H9 (cell line): ENCODE measurements at regions not wholly inside any gene's neighbourhood (a gene's known extent, or its start where the extent isn't known, plus 50 kb on each side); places are given as distances from the start of the nearest gene placed in this dataset.

ENCODE experiments used
- DNase-seq: peaks from one replicate; pipeline ENCODE4 v3.0.0-alpha.2; 2017
- H2AFZ ChIP-seq: one replicate; pipeline ENCODE4 v1.6.1; 2013; ENCODE audit warnings: mild to moderate bottlenecking, low read length, control low read depth, moderate library complexity
- H2AK5ac ChIP-seq: 2 replicates; pipeline ENCODE4 v1.6.1; 2013; ENCODE audit warnings: low read length, control low read depth, mixed read lengths; ENCODE audit not compliant: insufficient read length
- H2BK120ac ChIP-seq: one replicate; pipeline ENCODE4 v1.6.1; 2013; ENCODE audit warnings: low read depth, mild to moderate bottlenecking, low read length, control low read depth, inconsistent platforms; ENCODE audit not compliant: poor library complexity, severe bottlenecking
- H2BK12ac ChIP-seq: 2 replicates; pipeline ENCODE4 v1.6.1; 2013; ENCODE audit warnings: low read length, control low read depth, mixed read lengths, low read depth; ENCODE audit not compliant: insufficient read length
- H2BK15ac ChIP-seq: 2 replicates; pipeline ENCODE4 v1.6.1; 2013; ENCODE audit warnings: low read depth, low read length, control low read depth
- H2BK20ac ChIP-seq: one replicate; pipeline ENCODE4 v1.6.1; 2013; ENCODE audit warnings: low read depth, mild to moderate bottlenecking, low read length, control low read depth, inconsistent platforms; ENCODE audit not compliant: poor library complexity, severe bottlenecking
- H2BK5ac ChIP-seq: 2 replicates; pipeline ENCODE4 v1.6.1; 2013; ENCODE audit warnings: low read length, control low read depth, mixed read lengths; ENCODE audit not compliant: insufficient read length
- H3K14ac ChIP-seq: 2 replicates; pipeline ENCODE4 v1.6.1; 2013; ENCODE audit warnings: low read length, control low read depth; ENCODE audit not compliant: insufficient read depth
- H3K18ac ChIP-seq: 2 replicates; pipeline ENCODE4 v1.6.1; 2013; ENCODE audit warnings: low read depth, mild to moderate bottlenecking, mixed read lengths, low read length, control low read depth; ENCODE audit not compliant: insufficient read length
- H3K23ac ChIP-seq: 2 replicates; pipeline ENCODE4 v1.6.1; 2013; ENCODE audit warnings: low read length, control low read depth, mixed read lengths, low read depth; ENCODE audit not compliant: insufficient read length
- H3K23me2 ChIP-seq: 2 replicates; pipeline ENCODE4 v1.6.1; 2013; ENCODE audit warnings: low read depth, mild to moderate bottlenecking, mixed read lengths, low read length, control low read depth; ENCODE audit not compliant: insufficient read length, poor library complexity, severe bottlenecking
- H3K27ac ChIP-seq: 2 replicates; pipeline ENCODE4 v1.5.1; 2013; ENCODE audit warnings: low read length, control low read depth, mixed read lengths, low read depth; ENCODE audit not compliant: insufficient read length
- H3K27me3 ChIP-seq: 2 replicates; pipeline ENCODE4 v1.6.1; 2013; ENCODE audit warnings: low read length, control low read depth, inconsistent platforms; ENCODE audit not compliant: insufficient read depth
- H3K4ac ChIP-seq: 2 replicates; pipeline ENCODE4 v1.6.1; 2013; ENCODE audit warnings: low read depth, mild to moderate bottlenecking, control low read depth, inconsistent platforms, low read length, moderate library complexity
- H3K4me1 ChIP-seq: 2 replicates; pipeline ENCODE4 v1.6.1; 2013; ENCODE audit warnings: low read length, control low read depth, inconsistent platforms; ENCODE audit not compliant: insufficient read depth
- H3K4me2 ChIP-seq: 2 replicates; pipeline ENCODE4 v1.6.1; 2013; ENCODE audit warnings: low read length, control low read depth, mixed read lengths; ENCODE audit not compliant: insufficient read length, insufficient read depth
- H3K56ac ChIP-seq: 2 replicates; pipeline ENCODE4 v1.6.1; 2013; ENCODE audit warnings: low read depth, mild to moderate bottlenecking, mixed read lengths, low read length, control low read depth; ENCODE audit not compliant: insufficient read length
- H3K79me1 ChIP-seq: 2 replicates; pipeline ENCODE4 v1.6.1; 2013; ENCODE audit warnings: low read depth, mild to moderate bottlenecking, moderate library complexity, low read length, control low read depth, inconsistent platforms; ENCODE audit not compliant: insufficient read depth, poor library complexity, severe bottlenecking
- H3K79me2 ChIP-seq: 2 replicates; pipeline ENCODE4 v1.6.1; 2013; ENCODE audit warnings: low read length, control low read depth, inconsistent platforms; ENCODE audit not compliant: insufficient read depth
- H3K9ac ChIP-seq: 2 replicates; pipeline ENCODE4 v1.6.1; 2013; ENCODE audit warnings: low read length, control low read depth, mixed read lengths; ENCODE audit not compliant: insufficient read length; ENCODE audit errors: extremely low read depth
- H3K9me3 ChIP-seq: one replicate; pipeline ENCODE4 v1.6.1; 2013; ENCODE audit warnings: low read depth, low read length, inconsistent platforms; ENCODE audit not compliant: control insufficient read depth
- H3T11ph ChIP-seq: one replicate; pipeline ENCODE4 v1.6.1; 2013; ENCODE audit warnings: mild to moderate bottlenecking, low read length, control low read depth, inconsistent platforms
- H4K20me1 ChIP-seq: one replicate; pipeline ENCODE4 v1.6.1; 2013; ENCODE audit not compliant: control insufficient read depth, insufficient read length, insufficient read depth
- H4K5ac ChIP-seq: 2 replicates; pipeline ENCODE4 v1.6.1; 2013; ENCODE audit warnings: low read depth, mild to moderate bottlenecking, mixed read lengths, low read length, control low read depth; ENCODE audit not compliant: insufficient read length
- H4K8ac ChIP-seq: replicated peaks from 2 replicates; pipeline ENCODE4 v1.6.1; 2013; ENCODE audit warnings: low read length, control low read depth, mixed read lengths, low read depth; ENCODE audit not compliant: insufficient read length
- H4K91ac ChIP-seq: 2 replicates; pipeline ENCODE4 v1.6.1; 2013; ENCODE audit warnings: low read depth, mild to moderate bottlenecking, moderate library complexity, mixed read lengths, low read length, control low read depth; ENCODE audit not compliant: insufficient read length
- H3K27ac Mint-ChIP-seq, 3 experiments: 2 replicates in 2 of 3; 3 replicates in 1 of 3; pipeline ENCODE4 v1.8.0; 2020 to 2021; ENCODE audit warnings: mixed read lengths in 3 of 3, mild to moderate bottlenecking in 1 of 3, moderate library complexity in 1 of 3
- H3K27me3 Mint-ChIP-seq: 2 replicates; pipeline ENCODE4 v1.8.0; 2021; ENCODE audit warnings: low read depth, mild to moderate bottlenecking, moderate library complexity, mixed read lengths
- H3K36me3 Mint-ChIP-seq, 3 experiments: 2 replicates in 2 of 3; 3 replicates in 1 of 3; pipeline ENCODE4 v1.8.0; 2020 to 2021; ENCODE audit warnings: low read depth in 3 of 3, mixed read lengths in 3 of 3; ENCODE audit not compliant: insufficient read depth in 1 of 3
- H3K4me1 Mint-ChIP-seq, 2 experiments: 2 replicates each; pipeline ENCODE4 v1.8.0; 2020; ENCODE audit warnings: mixed read lengths in 2 of 2
- H3K4me3 Mint-ChIP-seq, 2 experiments: 2 replicates in 1 of 2; 3 replicates in 1 of 2; pipeline ENCODE4 v1.8.0; 2020 to 2021; ENCODE audit warnings: mild to moderate bottlenecking in 2 of 2, mixed read lengths in 2 of 2, moderate library complexity in 1 of 2
- H3K9me3 Mint-ChIP-seq, 2 experiments: 2 replicates in 1 of 2; 3 replicates in 1 of 2; pipeline ENCODE4 v1.8.0; 2020; ENCODE audit warnings: mild to moderate bottlenecking in 2 of 2, mixed read lengths in 2 of 2, moderate library complexity in 1 of 2
- WGBS: extraction: QIAGEN DNeasy Blood & Tissue Kit; methylation state at CpG from one replicate; pipeline ENCODE4 v1.1.7; 2013; ENCODE audit warnings: missing lambda C conversion rate, low lambda C conversion rate, mixed read lengths; ENCODE audit not compliant: insufficient read length; ENCODE audit errors: extremely low coverage; 5-methylcytosine and 5-hydroxymethylcytosine counted together
- TF ChIP-seq, protein P1 (sequence below): fragments of 200-600 bp; sonication (generic); conservative IDR thresholded peaks from 3 replicates; pipeline ENCODE4 v1.8.0; 2021; ENCODE audit warnings: antibody characterized with exemption, mild to moderate bottlenecking

DNA sequence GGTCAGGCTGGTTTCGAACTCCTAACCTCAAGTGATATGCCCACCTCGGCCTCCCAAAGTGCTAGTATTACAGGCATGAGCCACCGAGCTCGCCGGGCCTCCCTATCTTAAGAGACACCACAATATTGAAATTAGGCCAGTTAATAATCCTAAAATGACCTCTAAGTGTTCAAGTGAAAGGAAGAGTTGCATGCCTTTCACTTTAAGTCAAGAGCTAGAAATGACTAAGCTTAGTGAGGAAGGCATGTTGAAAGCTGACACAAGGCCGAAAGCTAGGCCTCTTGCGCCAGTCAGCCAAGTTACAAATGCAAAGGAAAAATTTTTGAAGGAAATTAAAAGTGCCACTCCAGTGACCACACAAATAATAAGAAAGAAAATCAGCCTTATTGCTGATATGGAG lies 144.5 kb upstream of the FNDC3A start:
- peaks cover 10 to 17% (median 11%) of the 10 kb centered on the region in 3 experiments for H3K36me3 Mint-ChIP-seq
- H3K27ac Mint-ChIP-seq, result no peak overlapping the region
- no peak overlapping the region for H3K9ac ChIP-seq
- no peak overlapping the region for H2AK5ac ChIP-seq
- no peaks in the 10 kb centered on the region for H3K79me2 ChIP-seq
- no peak overlapping the region; a peak in 1 of 5 replicates for H3K4me3 Mint-ChIP-seq
- H3K9me3 Mint-ChIP-seq, result peaks cover 16 to 17% of the 10 kb centered on the region in 2 experiments
- no peaks in the 10 kb centered on the region for H3K79me1 ChIP-seq
- H4K5ac ChIP-seq, result no peak overlapping the region
- H2BK20ac ChIP-seq, result no peak overlapping the region
- H2BK12ac ChIP-seq, result no peak overlapping the region
- H3K4me1 ChIP-seq, result peaks cover 5% of the 10 kb centered on the region; the same call in 1 of the 2 replicates
- H4K8ac ChIP-seq, result no peak overlapping the region
- no peak overlapping the region for H3K4me2 ChIP-seq
- no peaks in the 10 kb centered on the region for H3K23me2 ChIP-seq
- no peaks in the 10 kb centered on the region for H3K27me3 ChIP-seq
- no peak overlapping the region for H2BK120ac ChIP-seq
- no peak overlapping the region for H4K91ac ChIP-seq
- TF ChIP-seq, protein P1, sequence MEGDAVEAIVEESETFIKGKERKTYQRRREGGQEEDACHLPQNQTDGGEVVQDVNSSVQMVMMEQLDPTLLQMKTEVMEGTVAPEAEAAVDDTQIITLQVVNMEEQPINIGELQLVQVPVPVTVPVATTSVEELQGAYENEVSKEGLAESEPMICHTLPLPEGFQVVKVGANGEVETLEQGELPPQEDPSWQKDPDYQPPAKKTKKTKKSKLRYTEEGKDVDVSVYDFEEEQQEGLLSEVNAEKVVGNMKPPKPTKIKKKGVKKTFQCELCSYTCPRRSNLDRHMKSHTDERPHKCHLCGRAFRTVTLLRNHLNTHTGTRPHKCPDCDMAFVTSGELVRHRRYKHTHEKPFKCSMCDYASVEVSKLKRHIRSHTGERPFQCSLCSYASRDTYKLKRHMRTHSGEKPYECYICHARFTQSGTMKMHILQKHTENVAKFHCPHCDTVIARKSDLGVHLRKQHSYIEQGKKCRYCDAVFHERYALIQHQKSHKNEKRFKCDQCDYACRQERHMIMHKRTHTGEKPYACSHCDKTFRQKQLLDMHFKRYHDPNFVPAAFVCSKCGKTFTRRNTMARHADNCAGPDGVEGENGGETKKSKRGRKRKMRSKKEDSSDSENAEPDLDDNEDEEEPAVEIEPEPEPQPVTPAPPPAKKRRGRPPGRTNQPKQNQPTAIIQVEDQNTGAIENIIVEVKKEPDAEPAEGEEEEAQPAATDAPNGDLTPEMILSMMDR, result no peak
- peaks cover 15 to 18% of the 10 kb centered on the region in 2 experiments for H3K4me1 Mint-ChIP-seq
- no peak overlapping the region for H3K23ac ChIP-seq
- no peak overlapping the region for H3K56ac ChIP-seq
- no peaks in the 10 kb centered on the region for H3K27me3 Mint-ChIP-seq
- DNase-seq, result no peak
- H3K14ac ChIP-seq, result no peak overlapping the region
- no peak overlapping the region for H2AFZ ChIP-seq
- H3T11ph ChIP-seq, result no peak overlapping the region
- no peak overlapping the region for H3K18ac ChIP-seq
- no CpG with 5 or more reads among the region's 7 CpGs for WGBS
- H3K9me3 ChIP-seq, result peaks cover 10% of the 10 kb centered on the region
- no peak overlapping the region for H2BK5ac ChIP-seq
- no peak overlapping the region for H3K27ac ChIP-seq
- no peak overlapping the region for H3K4ac ChIP-seq
- H4K20me1 ChIP-seq, result no peaks in the 10 kb centered on the region
- H2BK15ac ChIP-seq, result no peak overlapping the region
